IPS-18c (cell line): ENCODE measurements at regions not wholly inside any gene's neighbourhood (a gene's known extent, or its start where the extent isn't known, plus 50 kb on each side); places are given as distances from the start of the nearest gene placed in this dataset.
"Not testable (repeated sequence)": the region's sequence is repeated elsewhere in the genome, so short reads cannot be mapped to it uniquely, and the experiment has no call there.

ENCODE experiments used
- H3K4me3 ChIP-seq: 2 replicates; pipeline ENCODE4 v1.7.0; 2013; ENCODE audit warnings: low read depth, mild to moderate bottlenecking, low read length, moderate library complexity; ENCODE audit not compliant: insufficient read depth
- H3K9me3 ChIP-seq: one replicate; pipeline ENCODE4 v1.6.1; 2013; ENCODE audit warnings: mild to moderate bottlenecking, low read length, moderate library complexity; ENCODE audit not compliant: control insufficient read depth, insufficient read depth

DNA sequence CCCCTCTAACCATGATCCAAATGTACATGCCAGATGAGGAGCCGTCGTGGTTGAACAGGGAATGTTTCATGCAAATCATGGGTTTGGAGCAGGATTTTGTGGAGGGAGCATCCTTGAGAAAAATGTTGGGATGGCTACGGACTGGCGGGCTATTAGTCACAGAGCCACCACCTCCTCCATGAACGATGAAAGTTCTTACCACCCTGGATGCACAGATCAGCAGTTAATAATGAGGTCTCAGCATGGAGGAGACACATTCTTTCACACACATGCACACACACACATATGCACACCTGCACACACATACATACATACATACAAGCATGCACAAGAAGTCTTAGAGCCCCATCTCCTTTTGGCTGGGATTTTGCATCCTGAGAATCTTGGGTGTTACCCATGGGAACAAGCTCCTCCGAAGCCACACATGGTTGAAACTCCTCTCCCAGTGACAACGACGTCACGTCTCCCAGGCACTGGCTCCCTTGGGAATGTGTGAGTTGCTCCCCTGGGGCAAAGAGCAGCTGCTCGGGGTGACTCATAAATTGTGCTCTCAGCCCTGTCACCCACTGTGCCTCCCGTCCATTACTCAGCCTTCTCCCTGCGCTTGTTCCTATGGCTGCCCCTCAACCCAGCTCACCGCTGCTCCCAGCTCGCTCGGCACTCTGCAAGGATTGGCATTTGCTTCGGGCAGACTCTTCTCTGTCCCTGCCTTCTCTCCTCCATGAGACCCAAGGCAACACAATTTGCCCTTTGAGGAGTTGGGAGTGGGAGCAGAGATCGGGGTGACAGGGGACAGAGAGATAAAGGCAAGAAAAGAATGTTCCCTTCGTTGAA lies 344.6 kb downstream of the SOX9 start:
- Histone ChIP-seq H3K9me3 (peaks cover 5% of the 10 kb centered on the region), H3K4me3 (no peak overlapping the region)

DNA sequence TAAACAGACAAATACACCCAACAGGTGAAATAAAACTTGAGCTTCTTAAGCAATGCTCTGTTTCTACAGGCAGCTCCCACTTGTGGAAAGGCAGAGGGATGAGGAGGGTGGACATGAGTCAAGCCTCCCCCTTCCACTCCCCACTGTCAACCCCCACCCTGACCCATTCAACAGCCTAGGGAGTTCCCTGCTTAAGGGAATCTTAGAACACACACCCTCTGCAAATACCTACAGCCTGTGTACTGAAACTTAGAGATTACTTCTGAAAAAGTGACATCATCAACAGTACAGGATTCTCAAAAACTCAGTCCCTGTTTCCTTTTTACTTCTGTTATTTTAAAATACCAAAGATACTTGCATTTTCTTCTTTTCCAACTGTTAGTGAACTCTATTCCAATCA lies 345.4 kb downstream of the SOX9 start:
- Histone ChIP-seq H3K9me3 (peaks cover 5% of the 10 kb centered on the region), H3K4me3 (no peak overlapping the region)

DNA sequence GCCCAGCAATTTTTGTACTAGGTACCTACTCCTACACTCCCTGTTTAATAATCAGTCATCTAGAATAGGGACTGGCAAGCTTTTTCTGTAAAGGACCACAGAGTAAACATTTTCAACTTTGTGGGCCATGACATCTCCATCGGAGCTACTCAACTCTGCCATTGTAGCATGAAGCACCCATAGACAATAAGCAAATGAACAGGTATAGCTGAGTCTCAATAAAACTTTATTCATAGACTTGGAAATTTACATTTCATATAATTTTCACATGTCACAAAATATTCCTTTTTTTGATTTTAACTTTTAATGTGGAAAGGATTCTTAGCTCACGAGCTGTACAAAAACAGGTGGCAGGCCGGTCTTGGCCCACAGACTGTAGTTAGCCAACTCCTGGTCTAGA lies 345.8 kb downstream of the SOX9 start:
- Histone ChIP-seq H3K9me3 (peaks cover 5% of the 10 kb centered on the region), H3K4me3 (no peak overlapping the region)

DNA sequence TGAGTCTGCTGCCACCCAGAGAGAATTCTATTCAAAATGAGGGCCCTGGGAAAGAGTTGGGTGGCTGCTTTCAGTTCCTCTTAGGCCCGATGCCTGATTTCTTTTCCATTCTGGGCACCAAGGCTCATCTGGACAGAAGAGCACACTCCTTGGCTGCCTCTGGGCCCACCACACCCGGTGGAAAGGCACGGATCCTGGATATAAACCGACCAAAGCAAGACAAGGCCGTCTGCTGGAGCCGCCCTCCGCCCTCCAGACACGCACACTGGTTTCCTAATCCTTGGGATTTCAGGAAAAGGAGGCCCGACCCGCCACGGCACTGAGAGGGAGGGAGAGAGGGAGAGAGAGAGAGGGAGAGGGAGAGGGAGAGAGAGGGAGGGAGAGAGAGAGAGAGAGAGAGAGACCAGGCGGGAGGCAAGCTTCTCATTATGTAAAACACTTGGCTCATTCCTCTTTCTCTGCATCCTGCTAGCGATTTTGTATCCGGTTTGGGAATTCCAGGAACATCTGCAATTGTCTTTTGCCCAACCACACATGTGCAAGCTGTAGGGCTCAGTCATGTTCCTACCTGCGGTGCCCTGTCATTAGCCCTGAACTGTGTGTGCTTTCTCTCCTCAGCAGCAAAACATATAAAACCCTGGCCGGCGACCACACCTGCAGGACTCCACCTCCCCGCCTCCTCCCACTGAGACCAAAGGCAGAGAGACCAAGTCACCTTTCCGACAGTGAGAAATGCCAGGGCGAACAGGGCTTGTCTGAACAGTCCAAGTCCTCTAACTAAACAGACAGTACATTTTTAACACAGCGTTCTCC lies 347.2 kb downstream of the SOX9 start:
- no peak overlapping the region for H3K4me3 ChIP-seq
- no peaks in the 10 kb centered on the region for H3K9me3 ChIP-seq

DNA sequence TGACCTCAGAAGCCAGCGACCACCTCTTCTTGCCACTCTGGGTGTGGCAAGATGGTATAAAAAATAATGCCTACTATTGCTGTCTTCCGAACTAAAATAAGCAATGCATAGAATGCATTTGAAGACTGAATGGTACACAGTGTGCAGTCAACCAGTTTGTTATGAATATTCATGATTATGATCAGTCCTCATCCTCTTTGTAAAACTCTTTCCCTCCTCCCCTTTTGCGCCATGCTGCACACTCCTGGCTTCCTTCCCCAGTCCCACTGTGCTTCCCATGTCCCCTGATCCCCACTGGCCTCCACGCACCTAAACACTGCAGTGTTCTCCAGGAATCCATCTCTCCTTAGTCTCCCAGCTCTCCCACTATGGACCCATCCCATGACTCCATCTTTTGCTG lies 348.0 kb downstream of the SOX9 start:
- Histone ChIP-seq H3K9me3 (no peaks in the 10 kb centered on the region), H3K4me3 (no peak overlapping the region)

DNA sequence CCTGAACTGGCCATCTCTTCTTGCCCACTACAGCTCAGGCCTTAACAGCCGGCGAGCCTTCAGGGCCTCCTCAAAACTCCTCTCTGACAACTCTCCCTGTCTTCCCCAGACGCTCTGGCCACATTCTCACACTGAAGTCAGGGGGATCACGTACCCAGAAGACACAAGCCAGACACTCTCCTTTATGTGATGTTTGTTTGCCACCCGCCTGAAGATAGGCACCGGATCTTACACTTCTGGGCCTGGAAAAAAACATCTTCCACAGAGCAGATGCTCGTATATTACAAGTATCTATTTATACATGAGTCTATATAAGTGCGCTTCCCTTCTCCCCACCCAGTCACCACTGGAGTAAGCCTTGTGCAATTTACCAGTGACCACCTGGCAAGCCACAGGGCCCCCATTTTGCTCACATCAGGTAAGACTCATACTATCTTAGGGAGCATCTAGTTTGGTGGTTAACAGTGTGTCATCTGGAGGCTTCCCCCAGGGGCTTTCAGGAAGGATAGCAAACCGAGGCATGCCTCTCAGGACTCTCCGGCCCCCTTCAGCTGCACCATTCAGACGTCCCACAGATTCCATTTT lies 349.4 kb downstream of the SOX9 start:
- H3K4me3 ChIP-seq: no peak overlapping the region
- H3K9me3 ChIP-seq: no peaks in the 10 kb centered on the region

DNA sequence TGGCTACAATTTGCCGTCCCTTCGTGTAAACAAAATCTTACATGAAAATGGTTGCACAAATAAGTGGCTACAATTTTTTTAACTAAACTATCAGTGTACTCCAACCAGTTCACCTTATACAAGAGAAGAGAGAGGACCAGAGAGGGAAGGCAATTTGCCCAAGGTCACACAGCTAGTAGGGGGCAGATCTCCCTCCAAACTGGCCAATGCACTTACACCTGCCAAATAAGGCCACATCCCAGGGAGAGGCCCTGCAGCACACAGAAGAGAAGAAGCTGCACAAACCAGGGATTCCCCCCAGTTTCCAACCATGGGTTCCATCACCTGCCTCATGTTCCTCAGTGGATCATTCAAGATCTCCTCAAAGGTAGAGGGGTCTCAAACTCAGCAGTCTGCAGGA lies 349.9 kb downstream of the SOX9 start:
- Histone ChIP-seq H3K4me3 (no peak overlapping the region), H3K9me3 (no peaks in the 10 kb centered on the region)

DNA sequence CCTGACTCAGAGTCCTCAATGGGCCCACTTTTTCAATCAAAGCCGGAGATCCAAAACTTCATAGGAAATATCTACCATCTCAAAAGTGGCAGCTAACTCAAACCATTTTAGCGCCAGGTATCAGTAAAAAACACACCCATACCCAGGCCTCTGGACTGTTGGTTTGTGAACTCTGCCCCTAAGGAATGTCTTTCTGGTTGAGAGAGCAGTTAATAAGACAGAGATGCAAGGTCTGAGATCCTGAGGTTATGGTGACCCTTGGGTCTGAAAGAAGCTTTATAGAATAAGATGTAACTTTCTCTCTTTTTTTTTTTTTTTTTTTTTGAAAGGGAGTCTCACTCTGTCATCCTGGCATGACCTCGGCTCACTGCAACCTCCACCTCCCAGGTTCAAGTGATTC lies 350.5 kb downstream of the SOX9 start:
- H3K9me3 ChIP-seq: no peaks in the 10 kb centered on the region
- H3K4me3 ChIP-seq: no peak overlapping the region

DNA sequence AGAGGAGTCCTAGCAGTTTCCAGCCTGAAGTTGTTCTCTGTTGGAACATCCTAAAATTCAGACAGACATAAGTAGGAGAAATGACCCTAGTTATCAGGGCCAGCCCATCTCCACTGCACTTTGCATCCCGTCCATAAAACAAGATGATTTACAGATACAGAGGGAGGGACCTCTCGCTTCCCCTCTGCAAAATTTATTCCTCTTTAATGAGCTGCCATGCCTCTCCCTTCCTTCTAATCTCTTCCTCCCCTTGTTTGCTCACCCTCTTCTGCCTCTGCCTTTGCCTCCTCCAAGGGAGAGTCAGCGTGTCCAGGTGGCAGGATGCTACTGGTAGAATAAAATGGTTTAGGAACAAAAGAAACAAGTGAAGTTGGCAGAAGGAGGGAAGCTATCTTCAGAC lies 351.3 kb downstream of the SOX9 start:
- H3K9me3 ChIP-seq: no peaks in the 10 kb centered on the region
- H3K4me3 ChIP-seq: no peak overlapping the region

DNA sequence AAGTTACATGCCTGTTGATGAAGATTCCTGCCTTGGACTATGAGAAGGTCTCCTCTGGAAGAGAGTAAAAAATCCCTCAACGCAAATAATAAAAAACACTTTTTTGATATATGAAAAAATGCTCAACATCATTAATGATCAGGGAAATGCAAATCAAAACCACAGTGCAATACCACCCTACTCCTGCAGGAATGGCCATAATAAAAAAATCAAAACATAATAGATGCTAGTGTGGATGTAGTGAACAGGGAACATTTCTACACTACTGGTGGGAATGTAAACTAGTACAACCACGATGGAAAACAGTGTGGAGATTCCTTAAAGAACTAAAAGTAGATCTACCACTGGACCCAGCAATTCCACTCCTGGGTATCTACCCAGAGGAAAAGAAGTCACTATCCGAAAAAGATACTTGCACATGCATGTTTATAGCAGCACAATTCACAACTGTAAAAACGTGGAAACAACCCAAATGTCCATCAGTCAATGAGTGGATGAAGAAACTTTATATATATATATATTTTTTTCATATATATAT lies 352.1 kb downstream of the SOX9 start:
- not testable (repeated sequence) for H3K9me3 ChIP-seq, H3K4me3 ChIP-seq

DNA sequence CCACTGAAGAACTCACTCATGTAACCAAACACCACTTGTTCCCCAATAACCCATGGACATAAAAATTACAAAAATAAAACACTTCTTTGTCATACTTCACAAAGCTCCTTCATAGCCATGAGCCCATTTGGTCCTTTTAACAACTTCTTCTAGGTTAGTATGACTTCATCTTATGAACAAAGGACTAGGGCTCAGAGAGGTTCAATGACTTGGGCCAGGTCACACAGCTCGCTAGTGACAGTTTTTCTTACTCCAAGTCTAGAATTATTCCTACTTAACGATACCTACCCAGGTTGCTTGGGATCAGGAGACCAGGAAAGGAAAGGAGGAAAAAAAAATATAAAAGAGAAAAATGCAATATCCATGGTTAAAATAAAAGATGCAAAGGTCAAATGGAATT lies 353.4 kb downstream of the SOX9 start:
- Histone ChIP-seq H3K9me3 (no peaks in the 10 kb centered on the region), H3K4me3 (no peak overlapping the region)

DNA sequence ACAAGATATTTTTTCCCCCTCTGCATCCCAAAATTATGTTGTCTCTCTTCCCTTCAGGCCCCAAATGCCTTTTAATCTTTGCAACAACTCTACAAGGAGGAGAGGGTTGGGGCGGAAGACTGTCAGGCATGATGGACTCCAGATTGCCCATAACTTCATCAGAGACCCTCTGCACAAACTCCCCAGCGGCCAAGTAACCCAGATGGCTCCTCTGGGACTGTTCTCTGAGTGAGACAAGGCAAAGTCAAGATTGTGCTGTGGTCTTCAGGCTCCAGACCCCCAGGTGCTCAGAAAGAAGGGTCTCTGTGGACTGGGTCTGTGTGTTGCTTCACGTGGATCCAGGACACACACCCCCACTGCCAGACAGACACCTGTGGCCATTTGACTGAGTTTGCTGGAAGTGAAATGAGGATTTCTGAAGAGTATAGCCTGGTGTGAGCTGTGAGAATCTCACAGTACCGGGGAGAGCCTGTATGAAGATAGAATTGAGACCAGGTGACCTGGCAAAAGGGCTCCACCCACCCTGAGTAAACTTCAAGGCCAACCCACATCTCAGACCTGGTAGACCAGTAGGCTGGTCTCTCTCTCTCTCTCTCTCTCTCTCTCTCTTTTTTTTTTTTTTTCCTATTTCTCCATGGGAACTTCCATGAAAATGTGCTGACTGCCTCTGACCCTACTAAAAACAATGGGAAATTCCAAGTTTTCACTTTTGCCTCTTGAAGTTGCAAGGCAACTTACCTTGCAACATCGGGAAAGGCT lies 354.1 kb downstream of the SOX9 start:
- H3K9me3 ChIP-seq: no peaks in the 10 kb centered on the region
- H3K4me3 ChIP-seq: no peak overlapping the region

DNA sequence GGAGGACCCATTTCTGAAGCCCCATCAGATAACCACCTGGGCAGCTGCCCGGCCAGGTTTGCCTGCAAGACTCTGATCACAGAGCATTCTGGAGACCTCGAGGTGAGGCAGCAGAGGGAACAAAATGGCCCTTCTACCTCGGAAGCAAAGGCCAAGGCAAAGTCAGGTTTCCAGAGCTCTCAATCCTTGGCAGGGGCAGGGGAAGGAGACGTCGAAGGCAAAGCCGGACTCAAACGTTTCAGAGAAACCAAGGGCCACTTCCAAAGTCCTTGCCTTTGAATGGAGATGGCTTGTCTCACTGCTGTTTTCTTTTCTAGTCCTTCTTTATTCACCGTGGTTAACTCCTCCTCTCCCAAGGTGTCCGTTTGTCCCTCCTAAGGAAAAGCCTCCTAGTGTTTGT lies 355.3 kb downstream of the SOX9 start:
- Histone ChIP-seq H3K9me3 (no peaks in the 10 kb centered on the region), H3K4me3 (peak overlapping the region; percentile 17; the same call in 1 of the 2 replicates)

DNA sequence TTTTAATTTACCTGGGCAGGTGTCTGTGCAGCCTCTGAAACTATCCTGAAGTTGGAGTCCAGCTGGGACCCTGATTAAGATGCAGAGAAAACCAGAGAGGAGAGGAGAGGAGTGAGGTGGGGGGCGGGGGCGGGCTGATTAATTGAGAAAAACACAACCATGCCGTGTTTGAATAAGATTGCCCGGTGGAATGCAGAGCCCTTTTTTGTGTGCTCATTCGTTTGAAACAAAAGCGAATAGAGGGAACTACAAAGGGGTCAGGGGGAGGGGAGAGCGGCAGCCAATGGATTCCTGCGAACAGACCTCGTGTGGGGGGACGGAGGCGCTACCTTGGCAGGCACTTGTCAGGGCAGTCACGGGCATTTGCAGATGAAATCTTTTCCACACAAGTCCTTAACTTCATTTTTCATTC lies 355.8 kb downstream of the SOX9 start:
- H3K4me3 ChIP-seq: no peak overlapping the region
- no peaks in the 10 kb centered on the region for H3K9me3 ChIP-seq

DNA sequence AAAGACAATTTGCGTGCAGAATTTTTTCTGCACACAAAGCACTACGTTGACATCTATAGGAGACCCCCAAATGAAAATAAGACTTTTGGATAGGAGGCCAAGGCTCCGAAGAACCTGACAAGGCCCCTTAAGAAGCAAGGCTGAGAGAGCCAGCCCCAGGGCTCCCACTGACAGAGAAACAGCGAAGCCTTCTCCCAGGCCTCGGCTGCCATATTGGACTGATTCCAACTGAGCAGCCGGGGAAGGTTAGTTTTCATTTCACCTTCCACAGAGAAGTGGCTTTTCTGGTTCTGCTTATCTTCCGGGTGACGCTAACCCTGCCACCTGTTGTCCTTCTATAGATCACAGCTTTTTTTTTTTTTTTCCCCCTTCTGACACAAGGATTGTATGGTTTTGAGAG lies 356.7 kb downstream of the SOX9 start:
- peaks cover 3% of the 10 kb centered on the region for H3K9me3 ChIP-seq
- no peak overlapping the region for H3K4me3 ChIP-seq

DNA sequence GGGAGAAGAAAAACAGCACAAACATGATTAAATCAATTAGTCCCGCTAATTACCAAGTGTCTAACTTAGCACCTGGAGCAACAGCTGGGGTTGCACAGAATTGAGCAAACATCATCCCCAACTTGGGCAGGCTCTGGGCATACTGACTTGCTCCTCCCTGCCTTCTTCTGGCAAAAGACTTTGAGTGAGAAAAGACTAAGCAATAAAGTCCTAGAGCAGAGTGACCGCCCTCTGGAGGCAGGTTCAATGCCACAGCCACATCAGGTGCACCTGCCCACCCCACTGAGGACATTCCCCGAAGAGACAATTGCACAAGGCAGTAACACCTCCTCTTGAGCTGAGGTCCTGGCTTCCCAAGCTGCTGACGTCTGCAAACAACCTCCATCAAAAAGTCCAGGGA lies 358.3 kb downstream of the SOX9 start:
- Histone ChIP-seq H3K9me3 (peaks cover 3% of the 10 kb centered on the region), H3K4me3 (no peak overlapping the region)

DNA sequence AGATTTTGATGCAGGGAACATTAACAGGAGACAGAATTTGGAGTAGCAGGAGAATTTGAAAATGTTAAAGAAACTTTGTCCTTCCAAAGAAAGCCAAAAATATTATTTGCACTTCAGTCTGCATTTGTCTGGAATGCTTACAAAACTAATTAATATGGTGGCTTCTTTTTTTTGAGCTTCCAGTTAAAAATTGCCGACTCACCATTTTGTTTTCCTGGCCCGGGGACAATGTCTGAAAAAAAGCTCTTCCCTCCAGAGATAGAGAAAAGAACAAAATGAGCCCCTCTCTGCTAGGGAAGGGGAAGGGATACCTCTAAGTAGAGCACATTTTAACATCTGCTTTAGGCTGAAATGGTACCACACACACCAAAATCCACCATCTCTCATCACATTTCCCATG lies 360.8 kb downstream of the SOX9 start:
- Histone ChIP-seq H3K4me3 (no peak overlapping the region), H3K9me3 (peaks cover 3% of the 10 kb centered on the region)
